ENCODE measurements at regions not wholly inside any gene's neighbourhood (a gene's known extent, or its start where the extent isn't known, plus 50 kb on each side); places are given as distances from the start of the nearest gene placed in this dataset.
"Not testable (repeated sequence)": the region's sequence is repeated elsewhere in the genome, so short reads cannot be mapped to it uniquely, and the experiment has no call there.

GRCh38 chr17:16837468-16838266, 134.3 kb downstream of the TNFRSF13B start:
- not testable (repeated sequence) for H3K4me1 Mint-ChIP-seq; H3K4me1 ChIP-seq (ENCODE audit: insufficient read depth, low read length); H3K27me3 ChIP-seq (ENCODE audit: insufficient read depth, low read length); H3K14ac ChIP-seq (ENCODE audit: insufficient read depth, low read length); H3K18ac ChIP-seq (ENCODE audit: insufficient read length, low read depth, low read length); H4K5ac ChIP-seq (ENCODE audit: insufficient read length, low read depth, low read length); H3K4me3 Mint-ChIP-seq; H3K9me3 Mint-ChIP-seq; H2BK20ac ChIP-seq (ENCODE audit: low read depth, low read length, poor library complexity, severe bottlenecking); H3K4ac ChIP-seq (ENCODE audit: low read depth, low read length); H3K79me1 ChIP-seq (ENCODE audit: insufficient read depth, low read depth, low read length, poor library complexity, severe bottlenecking); H3K79me2 ChIP-seq (ENCODE audit: insufficient read depth, low read length); H3K9ac ChIP-seq (ENCODE audit: extremely low read depth, insufficient read length, low read length); DNase-seq; H2BK12ac ChIP-seq (ENCODE audit: insufficient read length, low read depth, low read length); H2AK5ac ChIP-seq (ENCODE audit: insufficient read length, low read length); H4K91ac ChIP-seq (ENCODE audit: insufficient read length, low read depth, low read length); H3K4me2 ChIP-seq (ENCODE audit: insufficient read depth, insufficient read length, low read length); H2BK120ac ChIP-seq (ENCODE audit: low read depth, low read length, poor library complexity, severe bottlenecking); H3T11ph ChIP-seq (ENCODE audit: low read length); H2BK5ac ChIP-seq (ENCODE audit: insufficient read length, low read length); H3K23ac ChIP-seq (ENCODE audit: insufficient read length, low read depth, low read length); H3K9me3 ChIP-seq (ENCODE audit: control insufficient read depth, low read depth, low read length); H4K20me1 ChIP-seq (ENCODE audit: control insufficient read depth, insufficient read depth, insufficient read length); H2BK15ac ChIP-seq (ENCODE audit: low read depth, low read length); H3K56ac ChIP-seq (ENCODE audit: insufficient read length, low read depth, low read length); H3K27ac ChIP-seq (ENCODE audit: insufficient read length, low read depth, low read length); H2AFZ ChIP-seq (ENCODE audit: low read length); H3K36me3 Mint-ChIP-seq (ENCODE audit: insufficient read depth in 1 of 3, low read depth in 3 of 3); H3K27me3 Mint-ChIP-seq (ENCODE audit: low read depth); H4K8ac ChIP-seq (replicated peaks; ENCODE audit: insufficient read length, low read depth, low read length); H3K23me2 ChIP-seq (ENCODE audit: insufficient read length, low read depth, low read length, poor library complexity, severe bottlenecking); H3K27ac Mint-ChIP-seq
- WGBS (ENCODE audit: extremely low coverage, insufficient read length, low lambda C conversion rate): no CpG with 5 or more reads among the region's 11 CpGs

DNA sequence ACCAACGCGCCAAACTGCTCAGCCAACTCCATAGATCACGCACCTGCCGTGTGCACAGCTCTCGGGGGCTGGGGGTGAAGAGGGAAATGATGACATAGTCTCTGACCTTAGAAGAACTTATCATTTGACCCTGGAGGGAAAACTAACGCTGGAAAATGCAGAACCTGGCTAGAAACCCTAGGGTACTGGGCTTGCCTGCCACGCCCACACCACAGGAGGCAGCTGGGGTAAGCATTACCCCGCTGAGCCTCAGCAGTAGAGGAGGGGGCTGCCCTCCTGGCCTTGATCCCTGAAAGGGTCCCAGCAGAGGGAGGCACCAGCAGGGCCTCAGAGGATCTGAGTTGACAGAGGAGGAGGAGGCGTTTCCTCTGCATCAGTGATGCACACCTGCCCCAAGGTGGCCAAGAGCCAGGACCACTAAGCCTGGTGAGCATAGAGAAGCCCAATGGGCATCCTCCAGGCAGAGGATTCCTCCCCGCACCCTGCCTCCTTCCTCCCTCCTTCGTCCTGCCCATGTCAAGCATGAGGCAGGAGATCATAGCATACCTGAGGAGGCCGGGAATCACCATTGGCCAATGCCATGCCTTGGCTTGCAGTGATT, 135.5 kb downstream of the TNFRSF13B start:
- not testable (repeated sequence) for H3K9me3 ChIP-seq (ENCODE audit: control insufficient read depth, low read depth, low read length); H3K27ac Mint-ChIP-seq; H2BK20ac ChIP-seq (ENCODE audit: low read depth, low read length, poor library complexity, severe bottlenecking); H4K8ac ChIP-seq (replicated peaks; ENCODE audit: insufficient read length, low read depth, low read length); H3K14ac ChIP-seq (ENCODE audit: insufficient read depth, low read length); H3K79me1 ChIP-seq (ENCODE audit: insufficient read depth, low read depth, low read length, poor library complexity, severe bottlenecking); H3T11ph ChIP-seq (ENCODE audit: low read length); H3K9ac ChIP-seq (ENCODE audit: extremely low read depth, insufficient read length, low read length); H2BK12ac ChIP-seq (ENCODE audit: insufficient read length, low read depth, low read length); H3K23me2 ChIP-seq (ENCODE audit: insufficient read length, low read depth, low read length, poor library complexity, severe bottlenecking); H3K79me2 ChIP-seq (ENCODE audit: insufficient read depth, low read length); H2BK5ac ChIP-seq (ENCODE audit: insufficient read length, low read length); H3K23ac ChIP-seq (ENCODE audit: insufficient read length, low read depth, low read length); H2AK5ac ChIP-seq (ENCODE audit: insufficient read length, low read length); H3K4me1 ChIP-seq (ENCODE audit: insufficient read depth, low read length); H3K4me2 ChIP-seq (ENCODE audit: insufficient read depth, insufficient read length, low read length); H3K27me3 Mint-ChIP-seq (ENCODE audit: low read depth); H3K56ac ChIP-seq (ENCODE audit: insufficient read length, low read depth, low read length); H3K4ac ChIP-seq (ENCODE audit: low read depth, low read length); H3K18ac ChIP-seq (ENCODE audit: insufficient read length, low read depth, low read length); H4K5ac ChIP-seq (ENCODE audit: insufficient read length, low read depth, low read length); H3K36me3 Mint-ChIP-seq (ENCODE audit: insufficient read depth in 1 of 3, low read depth in 3 of 3); H3K4me3 Mint-ChIP-seq; H2BK120ac ChIP-seq (ENCODE audit: low read depth, low read length, poor library complexity, severe bottlenecking); H2BK15ac ChIP-seq (ENCODE audit: low read depth, low read length); DNase-seq; H4K20me1 ChIP-seq (ENCODE audit: control insufficient read depth, insufficient read depth, insufficient read length); H3K27ac ChIP-seq (ENCODE audit: insufficient read length, low read depth, low read length); H3K27me3 ChIP-seq (ENCODE audit: insufficient read depth, low read length); H4K91ac ChIP-seq (ENCODE audit: insufficient read length, low read depth, low read length); H3K9me3 Mint-ChIP-seq; H2AFZ ChIP-seq (ENCODE audit: low read length); H3K4me1 Mint-ChIP-seq
- no CpG with 5 or more reads among the region's 12 CpGs for WGBS (ENCODE audit: extremely low coverage, insufficient read length, low lambda C conversion rate)

All from H9 (cell line).